ENCODE measurements at regions not wholly inside any gene's neighbourhood (a gene's known extent, or its start where the extent isn't known, plus 50 kb on each side); places are given as distances from the start of the nearest gene placed in this dataset.

DNA sequence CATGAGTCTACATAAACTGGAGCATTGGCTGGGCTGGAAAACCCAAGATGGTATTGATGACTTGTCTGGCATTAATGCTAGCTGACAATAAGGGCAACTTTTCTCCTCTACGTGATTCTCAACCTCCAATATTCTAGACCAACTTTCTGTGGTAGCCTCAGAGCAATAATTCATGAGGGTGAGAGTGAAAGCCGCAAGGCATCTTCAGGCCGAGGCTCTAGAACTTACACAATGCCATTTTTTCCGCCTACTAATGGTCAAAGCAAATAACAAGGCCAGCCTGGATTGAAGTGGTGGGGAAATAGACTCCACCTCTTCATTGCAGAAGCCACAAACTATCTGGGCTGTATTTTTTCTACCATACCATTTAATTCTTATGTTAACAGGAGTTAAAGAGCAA is 267.4 kb downstream of the GABRG2 start:
- no peak overlapping the region for H3K4me3 ChIP-seq (ENCODE audit: low read depth in 2 of 2, low read length in 1 of 2)
- no peak for DNase-seq
- H3K27ac ChIP-seq (ENCODE audit: low read depth in 2 of 2, low read length in 1 of 2): no peak overlapping the region
- no peak overlapping the region for H3K9ac ChIP-seq
- no peak for TF ChIP-seq TCF12 (IDR thresholded peaks at IDR 0.05)
- no peak for TF ChIP-seq SMC3 (IDR thresholded peaks at IDR 0.05; ENCODE audit: low read depth, low read length)
- TF ChIP-seq NFIC (IDR thresholded peaks at IDR 0.05; ENCODE audit: borderline replicate concordance): no peak
- H3K9me3 ChIP-seq: no peaks in the 10 kb centered on the region
- H2AFZ ChIP-seq (ENCODE audit: low read depth): no peak overlapping the region
- no peaks in the 10 kb centered on the region for H3K9me2 ChIP-seq
- WGBS (ENCODE audit: low lambda C conversion rate): 7% methylated on average over 4 of the region's 4 CpGs
- no peaks in the 10 kb centered on the region for H3K79me2 ChIP-seq (ENCODE audit: insufficient read depth)
- H3K27me3 ChIP-seq (ENCODE audit: insufficient read depth): no peaks in the 10 kb centered on the region
- no peaks in the 10 kb centered on the region for H3F3A ChIP-seq (replicated peaks; ENCODE audit: insufficient read depth)
- ChIA-PET POLR2A (no interaction called here), CTCF (interaction anchor here (1.2 kb wide), 1 partner anchor 12 kb away, joined by 3 read pairs; no protein-coding TSS in a partner anchor)
- H4K20me1 ChIP-seq (ENCODE audit: insufficient read depth): no peaks in the 10 kb centered on the region
- no peak overlapping the region for H3K4me2 ChIP-seq
- no peaks in the 10 kb centered on the region for H3K36me3 ChIP-seq (replicated peaks in 1 of 2; ENCODE audit: control insufficient read depth in 1 of 2, insufficient read depth in 2 of 2, low read length in 1 of 2)
- H3K4me1 ChIP-seq (ENCODE audit: control insufficient read depth in 1 of 2, insufficient read depth in 2 of 2, low read depth in 1 of 2, low read length in 1 of 2): no peaks in the 10 kb centered on the region

DNA sequence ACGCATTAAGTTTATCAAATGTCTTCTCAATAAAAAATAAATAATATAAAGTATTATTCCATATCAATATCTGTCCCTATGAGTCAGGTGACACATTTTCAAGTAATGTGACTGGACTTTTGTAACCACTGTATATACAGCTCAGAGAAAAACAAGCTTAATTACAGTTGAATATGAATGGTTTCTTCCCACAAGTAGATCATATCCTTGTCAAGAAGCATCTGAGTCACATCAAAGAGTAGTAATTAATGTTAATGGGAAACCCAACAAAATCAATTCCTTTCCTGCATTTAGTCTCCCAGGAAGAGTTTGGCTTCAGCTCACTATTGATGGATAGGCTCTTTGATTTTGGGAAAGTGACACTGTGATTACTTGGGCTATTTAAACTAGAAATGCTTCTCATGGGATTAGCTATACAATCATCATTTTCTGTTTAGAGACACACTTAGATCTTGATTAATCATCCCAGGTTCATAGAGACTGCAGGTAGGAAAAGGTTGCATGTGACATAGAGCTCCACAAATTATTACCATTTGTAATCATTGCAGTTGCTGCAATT is 292.9 kb downstream of the GABRG2 start:
- no peaks in the 10 kb centered on the region for H3K79me2 ChIP-seq (ENCODE audit: insufficient read depth)
- H3K4me3 ChIP-seq (ENCODE audit: low read depth in 2 of 2, low read length in 1 of 2): no peak overlapping the region
- H3K9ac ChIP-seq: no peak overlapping the region
- no peaks in the 10 kb centered on the region for H3K36me3 ChIP-seq (replicated peaks in 1 of 2; ENCODE audit: control insufficient read depth in 1 of 2, insufficient read depth in 2 of 2, low read length in 1 of 2)
- CTCF ChIA-PET: no interaction called here
- H3F3A ChIP-seq (replicated peaks; ENCODE audit: insufficient read depth): no peaks in the 10 kb centered on the region
- no peaks in the 10 kb centered on the region for H3K4me1 ChIP-seq (ENCODE audit: control insufficient read depth in 1 of 2, insufficient read depth in 2 of 2, low read depth in 1 of 2, low read length in 1 of 2)
- WGBS (ENCODE audit: low lambda C conversion rate): 4% methylated on average over 1 of the region's 1 CpG
- no peak overlapping the region for H3K4me2 ChIP-seq
- H3K27ac ChIP-seq (ENCODE audit: low read depth in 2 of 2, low read length in 1 of 2): no peak overlapping the region
- TF ChIP-seq, protein P1, sequence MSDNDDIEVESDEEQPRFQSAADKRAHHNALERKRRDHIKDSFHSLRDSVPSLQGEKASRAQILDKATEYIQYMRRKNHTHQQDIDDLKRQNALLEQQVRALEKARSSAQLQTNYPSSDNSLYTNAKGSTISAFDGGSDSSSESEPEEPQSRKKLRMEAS (IDR thresholded peaks at IDR 0.05; ENCODE audit: low read depth): no peak
- TF ChIP-seq MEF2A (IDR thresholded peaks at IDR 0.05; ENCODE audit: borderline replicate concordance, low read depth) (no peak), TCF12 (IDR thresholded peaks at IDR 0.05) (no peak), CHD2 (IDR thresholded peaks at IDR 0.05; ENCODE audit: low read length, partially characterized antibody) (no peak), GABPA (IDR thresholded peaks at IDR 0.05; ENCODE audit: low read depth) (no peak), SIN3A (IDR thresholded peaks at IDR 0.05; ENCODE audit: borderline replicate concordance, low read depth, low read length) (no peak), YY1 (IDR thresholded peaks at IDR 0.05; ENCODE audit: low read depth) (no peak), EP300 (IDR thresholded peaks at IDR 0.05; ENCODE audit: borderline replicate concordance in 1 of 2, low read depth in 1 of 2, low read length in 1 of 2) (no peak), RFX5 (IDR thresholded peaks at IDR 0.05; ENCODE audit: low read length) (no peak)
- TF ChIP-seq, protein P2, sequence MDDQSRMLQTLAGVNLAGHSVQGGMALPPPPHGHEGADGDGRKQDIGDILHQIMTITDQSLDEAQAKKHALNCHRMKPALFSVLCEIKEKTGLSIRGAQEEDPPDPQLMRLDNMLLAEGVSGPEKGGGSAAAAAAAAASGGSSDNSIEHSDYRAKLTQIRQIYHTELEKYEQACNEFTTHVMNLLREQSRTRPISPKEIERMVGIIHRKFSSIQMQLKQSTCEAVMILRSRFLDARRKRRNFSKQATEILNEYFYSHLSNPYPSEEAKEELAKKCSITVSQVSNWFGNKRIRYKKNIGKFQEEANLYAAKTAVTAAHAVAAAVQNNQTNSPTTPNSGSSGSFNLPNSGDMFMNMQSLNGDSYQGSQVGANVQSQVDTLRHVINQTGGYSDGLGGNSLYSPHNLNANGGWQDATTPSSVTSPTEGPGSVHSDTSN (IDR thresholded peaks at IDR 0.05): no peak
- TF ChIP-seq, protein P3, sequence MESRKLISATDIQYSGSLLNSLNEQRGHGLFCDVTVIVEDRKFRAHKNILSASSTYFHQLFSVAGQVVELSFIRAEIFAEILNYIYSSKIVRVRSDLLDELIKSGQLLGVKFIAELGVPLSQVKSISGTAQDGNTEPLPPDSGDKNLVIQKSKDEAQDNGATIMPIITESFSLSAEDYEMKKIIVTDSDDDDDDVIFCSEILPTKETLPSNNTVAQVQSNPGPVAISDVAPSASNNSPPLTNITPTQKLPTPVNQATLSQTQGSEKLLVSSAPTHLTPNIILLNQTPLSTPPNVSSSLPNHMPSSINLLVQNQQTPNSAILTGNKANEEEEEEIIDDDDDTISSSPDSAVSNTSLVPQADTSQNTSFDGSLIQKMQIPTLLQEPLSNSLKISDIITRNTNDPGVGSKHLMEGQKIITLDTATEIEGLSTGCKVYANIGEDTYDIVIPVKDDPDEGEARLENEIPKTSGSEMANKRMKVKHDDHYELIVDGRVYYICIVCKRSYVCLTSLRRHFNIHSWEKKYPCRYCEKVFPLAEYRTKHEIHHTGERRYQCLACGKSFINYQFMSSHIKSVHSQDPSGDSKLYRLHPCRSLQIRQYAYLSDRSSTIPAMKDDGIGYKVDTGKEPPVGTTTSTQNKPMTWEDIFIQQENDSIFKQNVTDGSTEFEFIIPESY (IDR thresholded peaks at IDR 0.05; ENCODE audit: borderline replicate concordance, low read depth): no peak
- H2AFZ ChIP-seq (ENCODE audit: low read depth): no peak overlapping the region
- no peaks in the 10 kb centered on the region; the same call in 1 of the 2 replicates for H3K9me3 ChIP-seq
- POLR2A ChIA-PET: no interaction called here
- H4K20me1 ChIP-seq (ENCODE audit: insufficient read depth): no peaks in the 10 kb centered on the region
- no peaks in the 10 kb centered on the region; the same call in 1 of the 2 replicates for H3K9me2 ChIP-seq
- DNase-seq: no peak
- no peaks in the 10 kb centered on the region for H3K27me3 ChIP-seq (ENCODE audit: insufficient read depth)

Measured in SK-N-SH (cell line).